ENCODE measurements at regions not wholly inside any gene's neighbourhood (a gene's known extent, or its start where the extent isn't known, plus 50 kb on each side); places are given as distances from the start of the nearest gene placed in this dataset.
"Not testable (repeated sequence)": the region's sequence is repeated elsewhere in the genome, so short reads cannot be mapped to it uniquely, and the experiment has no call there.

DNA sequence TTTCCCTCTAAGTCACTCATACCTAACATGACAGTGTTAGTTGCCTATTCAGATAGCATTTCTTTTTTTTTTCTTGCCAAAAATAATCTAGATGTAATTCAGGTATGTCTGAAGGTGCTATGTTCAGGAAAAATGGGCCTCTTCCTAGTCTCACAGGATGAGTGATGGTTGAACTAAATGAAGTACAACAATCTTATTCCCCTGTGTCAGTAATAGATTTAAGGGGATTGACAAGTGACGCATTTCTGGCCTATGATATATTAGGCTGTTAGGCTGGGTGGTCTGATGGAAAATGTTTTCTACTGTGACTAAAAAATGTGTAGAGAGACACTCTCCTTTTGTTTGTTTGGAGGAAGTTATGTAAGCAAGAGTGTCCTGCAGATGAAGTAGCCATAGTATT lies 878.7 kb upstream of the SLITRK1 start:
- DNase-seq (ENCODE audit: low spot score) = no peak

DNA sequence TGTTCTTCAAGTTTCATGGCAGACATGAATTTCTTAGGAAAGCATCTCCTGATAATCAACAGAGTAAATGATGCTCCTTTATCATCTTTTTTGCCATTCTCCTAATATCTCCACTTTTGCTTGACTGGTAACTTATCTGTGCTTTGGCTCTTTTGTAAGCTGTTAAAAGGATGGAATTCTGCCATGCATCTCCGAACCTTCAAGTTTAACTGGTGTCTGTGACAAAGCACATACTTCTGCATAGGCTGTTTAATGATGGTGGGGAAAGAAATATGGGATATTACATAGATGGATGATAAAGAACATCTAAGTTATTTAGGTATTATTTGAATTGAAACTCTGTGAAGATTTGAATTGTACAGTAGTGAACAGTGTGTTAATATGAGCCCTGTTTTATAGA lies 866.9 kb upstream of the SLITRK1 start:
- no peak for DNase-seq (ENCODE audit: low spot score)

DNA sequence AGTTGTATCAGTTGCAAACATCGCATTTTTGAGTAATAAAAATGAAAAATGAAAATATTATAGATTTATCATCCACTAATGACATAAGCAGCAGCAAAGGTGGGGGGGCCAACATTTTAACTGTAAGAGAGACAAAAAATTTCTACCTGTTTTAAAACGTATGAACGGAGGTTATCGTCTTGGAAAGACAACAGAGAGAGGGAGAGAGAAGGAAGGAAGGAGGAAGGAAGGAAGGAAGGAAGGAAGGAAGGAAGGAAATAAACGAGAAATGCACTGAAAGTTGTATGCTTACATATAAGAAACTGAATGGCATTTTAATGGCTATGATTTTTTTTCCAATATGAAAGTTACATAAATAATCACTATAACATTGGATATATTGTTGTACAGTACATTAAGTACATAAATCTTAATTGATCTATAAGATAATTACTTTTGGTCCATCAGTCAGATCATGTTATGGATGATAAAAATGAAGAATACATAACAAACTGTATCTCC lies 862.8 kb upstream of the SLITRK1 start:
- DNase-seq (ENCODE audit: low spot score) = no peak

DNA sequence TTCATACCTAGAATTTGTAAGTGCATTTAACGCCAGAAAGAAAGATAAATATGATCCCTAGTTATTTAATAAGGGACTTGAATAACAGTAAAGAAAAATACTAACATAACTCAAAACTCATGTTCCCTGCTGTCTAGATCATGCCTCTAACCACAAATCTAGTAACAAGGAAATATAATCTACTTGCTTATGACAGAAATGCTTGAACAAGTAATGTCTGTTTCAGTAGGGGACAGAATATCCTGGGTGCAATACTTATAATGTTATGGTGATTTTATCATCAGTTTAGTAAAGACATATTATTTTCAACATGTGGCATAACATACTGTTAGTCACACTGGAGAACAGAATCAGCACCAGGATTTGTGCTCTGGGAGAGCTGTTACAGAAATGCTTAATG lies 861.9 kb upstream of the SLITRK1 start:
- no peak for DNase-seq (ENCODE audit: low spot score)

DNA sequence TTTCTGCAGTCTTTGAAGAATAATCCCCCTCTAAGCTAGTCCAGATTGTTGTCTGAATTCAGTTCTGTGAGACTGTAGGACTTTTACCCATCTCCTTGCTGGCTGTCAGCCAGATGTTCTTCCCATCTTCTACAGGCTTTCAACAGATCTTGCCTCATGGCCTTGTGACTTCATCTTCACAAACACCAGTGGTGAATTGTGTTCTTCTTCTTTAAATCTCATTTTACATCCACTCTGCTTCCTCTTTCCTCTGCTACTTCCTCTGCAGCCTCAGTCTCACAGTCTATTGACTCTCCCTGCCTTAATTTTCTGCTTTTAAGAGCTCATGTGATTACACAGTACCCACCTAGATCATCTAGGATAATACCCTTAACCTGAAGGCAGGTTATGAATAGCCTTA lies 859.0 kb upstream of the SLITRK1 start:
- DNase-seq (ENCODE audit: low spot score) = no peak

DNA sequence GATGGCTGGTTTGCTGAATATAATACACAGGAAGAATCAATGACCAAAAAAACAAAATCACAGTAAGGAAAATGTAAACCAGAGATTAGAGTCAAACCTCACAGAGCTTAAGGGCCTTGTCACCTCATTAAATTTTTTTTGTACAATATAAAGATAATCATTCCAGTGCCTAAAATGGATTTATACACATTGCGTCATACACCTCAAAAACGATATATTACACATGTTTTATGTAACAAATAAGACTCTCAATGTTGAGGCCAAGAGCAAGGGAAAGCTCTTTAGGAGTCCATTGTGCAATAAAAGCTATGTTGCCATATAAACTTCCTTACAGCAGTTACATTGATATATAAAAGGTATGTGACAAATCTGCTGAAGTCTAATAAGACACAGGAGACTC lies 856.7 kb upstream of the SLITRK1 start:
- DNase-seq (ENCODE audit: low spot score) = no peak

DNA sequence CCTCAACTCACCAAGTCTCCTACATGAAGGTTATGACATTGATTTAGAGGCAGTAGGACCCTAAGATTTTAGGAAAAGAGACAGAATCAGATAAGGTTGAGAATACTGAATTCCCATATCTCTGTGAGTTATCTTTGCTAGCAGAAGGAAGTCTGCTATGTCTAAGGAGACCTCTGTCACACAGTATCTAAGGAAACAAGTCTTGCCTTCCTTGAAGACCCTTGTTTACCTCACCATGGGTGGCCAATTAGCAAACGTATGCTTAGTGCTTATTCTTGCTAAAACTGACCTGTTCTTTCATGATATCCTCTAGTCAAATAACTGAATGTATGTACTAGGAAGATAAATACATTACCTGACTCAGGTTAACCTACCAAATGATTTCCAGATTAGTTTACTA lies 855.4 kb upstream of the SLITRK1 start:
- no peak for DNase-seq (ENCODE audit: low spot score)

DNA sequence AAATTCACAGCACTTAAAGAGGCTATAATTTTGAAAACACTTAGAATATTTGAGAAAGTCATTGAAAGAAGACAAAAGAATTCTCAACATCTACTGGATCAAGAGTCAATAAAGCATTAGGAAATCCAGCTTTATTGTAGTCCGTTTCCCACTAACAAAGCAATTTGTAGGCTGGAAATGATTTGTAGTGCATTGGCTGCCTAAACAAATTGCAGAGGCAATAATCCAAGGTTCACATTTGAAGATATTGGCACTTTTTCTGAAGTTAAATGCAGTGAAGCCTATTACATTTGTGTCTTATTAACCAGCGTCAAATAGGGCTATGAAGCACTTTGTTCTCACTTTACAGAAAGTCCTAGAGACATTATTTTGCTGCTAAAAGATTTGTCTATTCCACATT lies 848.1 kb upstream of the SLITRK1 start:
- DNase-seq (ENCODE audit: low spot score) = peak; percentile 7

DNA sequence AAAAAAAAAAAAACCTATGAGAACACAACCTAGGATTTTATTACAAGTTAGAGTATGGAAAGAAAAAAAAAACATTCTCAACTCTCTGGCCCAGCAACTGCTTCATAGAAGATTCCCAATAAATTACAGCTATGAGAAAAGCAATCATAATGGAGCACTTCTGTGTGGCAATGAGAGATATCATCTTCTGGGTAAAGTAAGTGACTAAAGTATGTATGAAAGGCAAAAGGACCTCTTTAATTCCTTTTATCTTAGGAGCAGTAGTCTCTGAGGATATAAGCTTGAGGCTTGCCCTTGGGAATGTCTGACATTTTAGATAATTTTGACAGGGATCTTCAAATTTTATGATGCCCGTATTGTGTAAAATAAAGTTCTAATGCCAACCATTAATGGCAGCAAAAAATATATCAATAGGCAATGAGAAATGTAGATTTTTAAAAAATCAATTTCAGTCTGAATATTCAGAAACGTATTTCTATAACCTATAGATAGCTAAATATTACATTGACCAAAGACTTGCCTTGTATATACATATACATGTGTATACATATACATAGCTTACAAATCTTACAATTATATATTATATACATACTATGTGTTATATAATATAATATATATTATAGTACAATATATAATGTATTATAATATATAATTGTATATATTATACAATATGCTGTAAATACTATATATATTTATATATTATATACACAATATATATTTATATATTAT lies 823.9 kb upstream of the SLITRK1 start:
- no peak for DNase-seq (ENCODE audit: low spot score)

DNA sequence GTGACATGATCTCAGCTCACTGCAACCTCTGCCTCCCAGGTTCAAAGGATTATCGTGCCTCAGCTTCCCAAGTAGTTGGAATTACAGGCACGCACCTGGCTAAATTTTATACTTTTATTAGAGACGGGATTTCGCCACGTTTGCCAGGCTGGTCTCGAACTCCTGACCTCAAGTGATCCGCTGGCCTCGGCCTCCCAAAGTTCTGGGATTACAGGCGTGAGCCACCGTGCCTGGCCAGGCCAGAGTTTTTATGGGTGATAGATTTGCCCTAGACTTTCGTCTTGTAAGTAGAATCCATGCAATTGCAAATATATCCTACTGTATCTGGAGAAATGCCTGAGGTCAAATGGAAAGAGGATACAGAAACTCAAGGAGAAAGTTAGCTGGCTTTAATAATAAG lies 819.9 kb upstream of the SLITRK1 start:
- no peak for DNase-seq (ENCODE audit: low spot score)

DNA sequence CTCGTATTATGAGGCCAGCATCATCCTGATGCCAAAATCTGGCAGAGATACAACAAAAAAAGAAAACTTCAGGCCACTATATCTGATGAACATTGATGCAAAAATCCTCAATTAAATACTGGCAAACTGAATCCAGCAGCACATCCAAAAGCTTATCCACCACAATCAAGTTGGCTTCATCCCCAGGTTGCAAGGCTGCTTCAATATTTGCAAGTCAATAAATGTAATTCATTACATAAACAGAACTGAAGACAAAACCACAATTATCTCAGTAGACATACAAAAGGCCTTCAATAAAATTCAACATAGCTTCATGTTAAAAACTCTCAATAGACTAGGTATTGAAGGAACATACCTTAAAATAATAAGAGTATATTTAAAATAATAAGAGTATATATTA lies 815.3 kb upstream of the SLITRK1 start:
- not testable (repeated sequence) for DNase-seq (ENCODE audit: low spot score)

DNA sequence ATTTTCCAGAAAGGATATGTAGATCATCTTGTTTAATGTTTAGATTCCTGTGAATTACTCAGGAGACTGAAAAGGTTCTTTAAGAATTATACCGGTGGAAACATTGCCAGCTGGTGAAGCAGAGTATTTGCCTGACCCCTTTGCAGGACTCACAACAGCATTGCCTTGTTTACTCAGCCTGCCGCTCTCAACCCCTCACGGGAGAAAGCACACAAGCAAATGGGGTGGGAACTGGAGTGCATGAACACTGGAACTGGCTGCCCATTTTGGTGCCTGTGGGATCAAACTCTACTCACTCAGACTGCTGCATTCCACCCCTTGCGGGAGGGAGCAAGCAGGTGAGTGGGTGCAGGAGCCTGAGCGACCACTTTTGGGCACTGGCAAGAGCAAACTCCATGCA lies 804.7 kb upstream of the SLITRK1 start:
- DNase-seq (ENCODE audit: low spot score) = no peak

DNA sequence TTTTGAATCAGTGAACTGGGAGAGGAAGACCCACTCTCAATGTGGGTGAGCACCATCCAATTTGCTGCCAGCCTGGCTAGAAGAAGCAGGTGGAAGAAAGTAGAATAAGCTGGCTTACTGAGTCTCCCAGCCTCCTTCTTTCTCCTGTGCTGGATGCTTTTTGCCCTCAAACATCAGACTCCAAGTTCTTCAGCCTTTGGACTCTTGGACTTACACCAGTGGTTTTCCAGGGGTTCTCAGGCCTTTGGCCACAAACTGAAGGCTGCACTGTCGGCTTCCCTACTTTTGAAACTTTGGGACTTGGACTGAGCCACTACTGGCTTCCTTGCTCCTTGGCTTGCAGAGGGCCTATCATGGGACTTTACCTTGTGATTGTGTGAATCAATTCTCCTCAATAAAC lies 804.2 kb upstream of the SLITRK1 start:
- DNase-seq (ENCODE audit: low spot score) = no peak

DNA sequence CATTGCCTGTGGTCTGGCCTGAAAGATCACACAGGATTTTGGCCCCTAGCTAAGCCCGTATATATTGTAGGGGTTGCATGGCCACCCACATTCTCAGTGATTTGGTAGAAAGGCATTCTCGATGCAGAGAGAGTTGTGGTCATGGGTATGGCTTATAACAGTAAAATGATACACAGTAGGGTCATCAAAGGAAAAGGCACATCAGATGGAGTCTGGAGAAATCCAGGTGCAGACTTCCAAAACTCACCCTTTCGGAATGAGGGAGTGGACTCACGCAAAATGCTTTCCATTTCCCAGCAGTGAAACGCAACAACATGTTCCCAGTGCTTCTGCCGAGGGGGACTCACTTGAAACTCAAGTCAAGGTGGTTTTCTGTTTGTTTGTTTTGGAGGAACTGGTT lies 802.5 kb upstream of the SLITRK1 start:
- no peak for DNase-seq (ENCODE audit: low spot score)

DNA sequence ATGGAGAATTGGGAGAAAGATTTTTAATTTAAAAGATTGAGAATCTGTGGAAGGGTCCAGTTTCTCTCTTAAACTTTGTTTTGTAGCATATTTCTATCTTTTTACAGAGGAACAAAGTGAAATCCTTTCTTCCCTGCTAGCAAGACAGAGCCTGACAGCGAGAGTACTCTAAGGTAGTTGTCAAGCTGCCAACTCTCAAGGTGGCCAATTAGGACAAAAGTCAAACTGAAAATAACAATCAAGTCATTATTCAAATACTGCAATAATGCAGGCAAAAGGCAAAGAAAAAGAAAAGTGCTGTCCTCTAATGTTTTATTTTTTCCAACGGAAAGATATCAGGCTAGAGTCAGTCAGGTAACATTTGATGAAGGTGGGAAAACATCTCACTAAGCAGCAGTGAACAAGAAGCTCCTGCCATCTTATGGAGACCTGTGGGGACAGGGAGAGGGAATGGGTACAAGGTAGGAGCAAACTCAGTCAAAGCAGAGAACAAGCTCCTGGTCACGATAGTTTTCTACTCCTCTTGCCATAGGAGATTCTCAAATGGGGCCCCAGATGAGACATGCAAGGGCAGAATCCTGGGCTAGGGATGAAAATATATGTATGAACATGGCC lies 801.9 kb upstream of the SLITRK1 start:
- no peak for DNase-seq (ENCODE audit: low spot score)

DNA sequence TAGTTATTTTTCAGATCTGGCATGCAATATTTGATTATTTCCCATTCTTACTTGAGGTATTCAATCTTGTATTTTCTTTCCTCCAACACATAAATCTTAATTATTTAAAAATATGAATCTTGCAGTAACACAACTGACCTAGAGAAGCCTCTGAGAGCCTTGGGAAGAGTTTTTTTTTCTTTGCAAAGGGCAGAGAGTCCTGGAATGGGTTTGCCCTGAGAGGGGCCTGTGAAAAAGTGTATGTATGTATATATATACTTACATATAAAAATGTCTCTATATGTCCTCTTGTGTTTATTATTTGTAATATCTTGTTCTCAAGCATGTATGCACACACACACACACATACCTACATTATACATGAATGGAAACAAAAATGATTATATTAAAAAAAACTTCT lies 801.2 kb upstream of the SLITRK1 start:
- no peak for DNase-seq (ENCODE audit: low spot score)

DNA sequence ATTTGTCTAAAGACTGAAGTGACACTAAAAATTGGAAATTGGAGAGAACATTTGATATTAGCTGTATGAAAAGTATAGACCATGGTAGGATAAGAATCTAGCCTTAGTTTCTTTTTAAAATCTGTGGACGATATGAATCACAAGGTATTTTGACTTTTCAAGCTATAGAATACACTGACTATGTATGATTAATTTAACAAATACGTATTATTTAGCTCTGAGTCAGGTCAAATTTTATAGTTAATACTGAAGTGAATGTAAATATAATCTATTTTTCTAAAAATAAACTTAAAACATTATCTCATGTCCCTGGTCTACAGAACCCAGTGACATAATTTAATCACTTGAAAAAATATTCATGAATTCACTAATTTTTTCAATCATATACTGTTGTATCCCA lies 795.6 kb upstream of the SLITRK1 start:
- no peak for DNase-seq (ENCODE audit: low spot score)

DNA sequence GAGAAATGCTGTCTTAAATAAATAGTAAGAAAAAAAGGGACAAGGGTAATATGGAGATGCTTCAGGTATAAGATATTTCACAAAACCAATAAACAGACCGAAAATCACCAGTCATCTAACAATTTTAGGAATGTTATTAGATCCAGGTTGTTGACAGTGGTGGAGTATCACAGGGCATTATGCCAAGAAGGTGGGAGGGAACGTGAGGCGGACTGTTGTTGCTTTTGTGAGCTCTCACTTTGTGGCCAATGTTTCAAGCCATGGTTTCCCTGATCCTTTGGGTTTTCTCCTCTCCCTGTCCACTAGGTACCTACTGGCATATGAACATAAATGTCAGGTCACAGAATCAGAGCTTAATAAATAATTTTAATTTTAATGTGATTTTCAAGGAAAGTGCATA lies 790.3 kb upstream of the SLITRK1 start:
- no peak for DNase-seq (ENCODE audit: low spot score)

DNA sequence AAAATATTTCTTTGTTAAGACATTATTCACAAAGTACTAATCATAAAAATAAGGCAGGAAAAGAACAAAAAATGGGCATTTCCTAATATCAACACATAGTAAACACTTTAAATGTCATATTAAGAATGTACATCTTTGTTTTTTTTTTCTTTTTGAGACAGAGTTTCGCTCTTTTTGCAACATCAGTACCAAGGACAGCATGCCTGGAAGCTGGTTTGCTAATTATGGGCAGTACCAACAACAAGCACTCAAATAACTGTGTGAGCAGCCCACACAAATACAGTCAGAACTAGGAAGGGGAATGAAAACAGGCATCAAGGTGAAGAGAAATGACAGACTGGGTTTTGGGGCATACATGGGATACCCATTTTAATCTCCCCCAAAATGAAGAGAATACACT lies 788.0 kb upstream of the SLITRK1 start:
- DNase-seq (ENCODE audit: low spot score) = no peak

DNA sequence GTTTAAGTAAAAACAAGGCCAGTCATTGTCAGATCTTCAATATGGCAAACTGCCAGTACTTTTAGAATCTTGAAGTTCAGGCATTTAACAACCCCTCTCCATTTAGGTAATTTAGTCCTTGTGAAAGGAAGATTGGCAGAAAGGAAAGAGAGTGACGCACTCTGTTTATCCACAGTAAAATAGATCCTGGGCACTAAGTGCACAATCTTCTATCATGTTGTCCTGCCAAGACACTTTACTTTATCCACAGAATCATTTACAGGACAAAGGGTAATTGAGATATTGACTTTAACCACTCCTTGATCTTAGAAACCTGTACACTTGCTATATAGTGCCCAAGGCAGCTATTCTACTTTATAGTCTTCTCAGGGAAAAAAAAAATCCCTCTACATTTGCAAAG lies 786.4 kb upstream of the SLITRK1 start:
- DNase-seq (ENCODE audit: low spot score) = no peak

DNA sequence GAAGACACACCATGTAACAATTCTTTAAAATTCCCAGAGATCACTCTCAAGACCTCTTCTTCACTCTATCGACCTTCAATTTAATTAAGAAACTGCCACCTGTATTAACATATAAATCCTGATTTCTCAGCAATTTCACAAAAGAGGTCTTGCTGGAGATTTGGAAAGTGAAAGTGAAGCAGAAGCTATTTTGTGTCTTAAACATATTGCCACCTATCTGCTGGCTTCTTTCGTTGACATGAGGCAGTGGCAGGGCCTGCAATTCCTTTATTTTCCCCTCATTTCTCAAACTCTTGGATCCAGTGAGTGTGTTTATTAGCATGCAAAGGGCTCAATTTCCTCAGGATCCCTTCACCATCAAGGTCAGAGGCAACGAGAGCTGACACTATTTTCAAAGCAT lies 780.2 kb upstream of the SLITRK1 start:
- no peak for DNase-seq (ENCODE audit: low spot score)

DNA sequence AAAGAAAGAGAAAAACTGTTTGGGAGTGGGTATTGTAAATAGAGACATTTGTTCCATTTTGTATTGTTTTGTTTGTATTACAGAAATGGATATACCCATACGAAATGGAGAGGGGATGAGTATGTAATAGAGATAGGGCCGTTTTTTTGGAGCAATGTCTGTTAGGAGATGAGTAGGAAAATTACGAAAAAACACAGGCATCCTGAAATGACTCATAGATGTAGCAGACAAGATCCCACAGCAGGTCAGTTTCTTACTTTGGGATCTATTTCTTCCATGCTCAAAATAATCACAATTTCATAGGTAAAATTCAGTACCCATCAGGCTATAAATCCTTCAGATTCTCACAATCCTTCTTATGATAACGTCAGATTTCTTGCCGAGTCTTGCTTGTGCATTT lies 779.4 kb upstream of the SLITRK1 start:
- DNase-seq (ENCODE audit: low spot score) = no peak

DNA sequence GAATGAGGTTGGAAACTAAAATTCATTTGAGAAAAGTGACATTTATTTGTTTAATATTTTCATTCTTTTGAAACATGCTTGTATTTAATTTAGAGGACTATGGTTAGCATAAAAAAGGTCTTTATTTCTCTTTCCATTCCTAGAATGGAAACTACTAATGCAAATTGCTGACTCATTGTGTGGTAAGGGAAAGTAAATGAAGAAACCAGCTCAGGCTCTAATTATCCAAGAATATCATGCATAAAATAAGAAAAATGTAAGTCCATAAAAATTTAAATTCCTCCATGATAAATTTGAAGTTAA lies 777.0 kb upstream of the SLITRK1 start:
- DNase-seq (ENCODE audit: low spot score) = no peak
